HepG2 (cell line): ENCODE measurements at regions not wholly inside any gene's neighbourhood (a gene's known extent, or its start where the extent isn't known, plus 50 kb on each side); places are given as distances from the start of the nearest gene placed in this dataset.

Experiments
- CTCF ChIP-seq: sonication (generic); formaldehyde crosslinking; IDR thresholded peaks from 2 replicates; pipeline ENCODE4 v1.5.0; 2020; ENCODE audit warnings: mild to moderate bottlenecking, missing genetic modification reagents, moderate library complexity
- ELK4 ChIP-seq: sonication (generic); formaldehyde crosslinking; IDR thresholded peaks from 2 replicates; pipeline ENCODE4 v1.9.0; 2021; ENCODE audit warnings: missing genetic modification reagents, borderline replicate concordance
- KIAA2018 ChIP-seq: sonication (generic); formaldehyde crosslinking; IDR thresholded peaks from 2 replicates; pipeline ENCODE4 v1.5.0; 2020; ENCODE audit warnings: mild to moderate bottlenecking, missing genetic modification reagents, borderline replicate concordance
- LBX2 ChIP-seq: sonication (generic); formaldehyde crosslinking; IDR thresholded peaks from 2 replicates; pipeline ENCODE4 v1.5.0; 2020; ENCODE audit warnings: missing genetic modification reagents, mild to moderate bottlenecking, borderline replicate concordance
- NFE2L1 ChIP-seq: sonication (generic); formaldehyde crosslinking; IDR thresholded peaks from 2 replicates; pipeline ENCODE4 v1.4.0; 2020; ENCODE audit warnings: missing genetic modification reagents, mild to moderate bottlenecking, borderline replicate concordance
- RFX5 ChIP-seq: IDR thresholded peaks from 2 replicates; pipeline ENCODE4 v1.6.1; 2011; ENCODE audit warnings: low read depth, low read length, improper control_type of control experiment
- ZBTB1 ChIP-seq: sonication (generic); formaldehyde crosslinking; IDR thresholded peaks from 2 replicates; pipeline ENCODE4 v1.4.0; 2020; ENCODE audit warnings: missing genetic modification reagents, borderline replicate concordance
- ZKSCAN1 ChIP-seq: fragments of 150-350 bp; IDR thresholded peaks from 2 replicates; pipeline ENCODE4 v1.6.1; 2014; ENCODE audit warnings: low read length
- ZNF274 ChIP-seq: sonication (generic); formaldehyde crosslinking; IDR thresholded peaks from 2 replicates; pipeline ENCODE4 v1.5.1; 2020; ENCODE audit warnings: mild to moderate bottlenecking, missing genetic modification reagents
- ZNF512 ChIP-seq: sonication (generic); formaldehyde crosslinking; IDR thresholded peaks from 2 replicates; pipeline ENCODE4 v1.4.0; 2020; ENCODE audit warnings: mild to moderate bottlenecking, missing genetic modification reagents

GRCh38 chr4:137663251-137664045, 131.2 kb upstream of the PCDH18 start:
- TF ChIP-seq ZNF512 (no peak), ZKSCAN1 (no peak), LBX2 (CRISPR knock-in tag) (no peak), KIAA2018 (CRISPR knock-in tag) (no peak), RFX5 (no peak), ZBTB1 (CRISPR knock-in tag) (no peak), NFE2L1 (no peak), ELK4 (CRISPR knock-in tag) (no peak), ZNF274 (no peak), CTCF (CRISPR knock-in tag) (no peak)
